GM21515 (cell line): ENCODE measurements at regions not wholly inside any gene's neighbourhood (a gene's known extent, or its start where the extent isn't known, plus 50 kb on each side); places are given as distances from the start of the nearest gene placed in this dataset.

Experiments
- ATAC-seq: cut with Tn5 transposase; IDR thresholded peaks from one replicate; pipeline ENCODE4 v1.9.1; 2021; ENCODE audit not compliant: unreplicated experiment

GRCh38 chr9:13719446-13719845 is 440.0 kb upstream of the MPDZ start:
- ATAC-seq = no peak

GRCh38 chr9:13718539-13718938 is 439.0 kb upstream of the MPDZ start:
- ATAC-seq = no peak

DNA sequence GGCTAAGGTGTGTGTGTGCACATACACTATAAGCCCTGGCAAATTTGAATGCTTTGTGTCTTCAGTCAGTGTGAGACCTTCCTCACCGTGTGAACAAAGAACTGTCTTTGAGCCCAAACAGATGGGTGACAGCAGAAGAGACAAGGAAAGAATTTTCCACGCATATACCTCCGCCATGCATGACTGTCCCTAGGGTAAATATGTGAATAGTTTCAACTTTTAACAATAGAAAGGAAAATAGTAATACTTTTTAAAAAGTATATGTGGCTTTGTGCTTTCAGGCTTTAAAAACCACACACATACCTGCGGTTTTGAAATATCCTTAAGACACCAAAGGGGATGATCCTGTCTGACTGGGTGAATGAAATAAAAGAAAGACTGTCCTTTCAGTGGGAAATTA is 438.6 kb upstream of the MPDZ start:
- no peak for ATAC-seq

- no peak for ATAC-seq
Measured at GRCh38 chr9:13717322-13718054, 438.0 kb upstream of the MPDZ start.

GRCh38 chr9:13716601-13717321 is 437.3 kb upstream of the MPDZ start:
- ATAC-seq = no peak

DNA sequence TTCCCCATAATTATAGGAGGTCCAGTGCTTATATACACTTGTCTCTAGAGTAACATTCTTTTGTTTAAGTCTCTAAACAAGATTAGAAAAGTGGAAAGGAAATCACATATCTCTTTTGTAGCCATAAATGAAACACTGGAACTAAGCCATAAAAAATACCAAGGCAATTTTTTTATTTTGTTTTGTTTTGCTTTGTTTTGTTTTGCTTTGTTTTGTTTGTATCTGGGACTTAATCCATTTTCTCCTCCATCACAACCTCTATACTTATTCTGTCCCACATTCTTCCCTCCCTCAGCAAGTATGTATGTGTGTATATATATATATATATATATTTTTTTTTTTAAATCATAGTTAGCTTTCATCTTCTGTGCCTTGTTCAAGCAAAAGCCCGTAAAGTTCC is 436.6 kb upstream of the MPDZ start:
- ATAC-seq = no peak

DNA sequence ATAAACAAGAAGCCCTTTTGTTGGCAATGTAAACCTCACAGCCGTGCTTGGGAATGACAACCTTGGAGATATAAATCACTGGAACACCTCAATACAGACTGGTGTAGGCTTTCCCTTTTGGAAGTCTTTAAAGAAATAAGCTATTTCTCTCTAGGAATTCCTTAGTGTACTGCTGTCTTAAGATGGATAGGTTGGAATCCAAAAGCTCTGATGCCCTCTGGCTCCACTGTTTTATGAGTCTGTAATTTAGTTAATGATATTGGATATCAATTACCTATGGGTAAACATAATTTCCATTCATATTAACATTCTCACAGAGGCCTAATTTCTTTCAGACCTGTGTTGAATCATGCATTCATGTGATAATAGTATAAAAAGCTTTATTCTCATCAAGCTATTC is 435.9 kb upstream of the MPDZ start:
- ATAC-seq = no peak

DNA sequence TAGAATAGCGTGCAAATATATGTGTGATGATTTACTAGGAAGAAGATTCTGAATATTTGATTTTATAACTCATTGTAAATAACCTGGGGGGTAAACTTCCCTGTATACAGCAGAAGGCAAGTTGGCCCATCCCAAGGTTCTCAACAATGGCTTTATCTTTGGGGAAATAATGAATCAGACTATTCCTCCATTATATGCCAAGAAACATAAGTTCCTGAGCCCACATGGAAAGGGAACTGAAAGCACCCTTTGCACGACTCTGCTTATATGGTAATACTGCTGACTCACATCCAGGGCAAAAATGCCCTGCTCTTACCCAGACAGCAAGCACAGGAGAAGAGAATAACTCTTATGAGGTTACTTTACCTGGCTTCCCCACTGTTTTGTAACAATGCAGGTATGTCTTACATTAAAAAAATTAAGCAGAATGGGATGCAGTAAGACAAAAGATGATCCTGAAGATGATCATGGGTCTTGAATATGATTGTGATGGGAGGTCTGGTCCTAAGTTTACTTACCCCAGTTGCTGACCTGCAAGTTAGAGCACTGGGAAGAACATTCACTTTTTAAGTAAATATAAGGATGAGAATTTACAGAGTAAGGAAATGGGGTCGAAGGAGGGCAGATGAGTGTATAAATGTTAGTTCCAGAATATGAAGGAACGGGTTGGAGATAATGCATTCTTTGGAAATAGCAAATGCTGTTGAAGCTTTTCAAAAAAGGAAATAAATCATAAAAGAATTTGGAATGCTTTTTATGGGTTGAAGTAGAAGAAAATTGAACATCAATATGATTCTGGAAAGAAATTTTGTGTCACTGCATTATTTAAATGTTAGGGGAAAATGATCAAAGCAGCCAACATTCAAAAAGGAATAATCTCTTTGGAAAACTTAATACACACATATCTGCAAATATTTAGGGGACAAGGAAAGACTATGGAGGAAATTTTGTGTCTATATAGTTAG is 428.4 kb upstream of the MPDZ start:
- no peak for ATAC-seq

DNA sequence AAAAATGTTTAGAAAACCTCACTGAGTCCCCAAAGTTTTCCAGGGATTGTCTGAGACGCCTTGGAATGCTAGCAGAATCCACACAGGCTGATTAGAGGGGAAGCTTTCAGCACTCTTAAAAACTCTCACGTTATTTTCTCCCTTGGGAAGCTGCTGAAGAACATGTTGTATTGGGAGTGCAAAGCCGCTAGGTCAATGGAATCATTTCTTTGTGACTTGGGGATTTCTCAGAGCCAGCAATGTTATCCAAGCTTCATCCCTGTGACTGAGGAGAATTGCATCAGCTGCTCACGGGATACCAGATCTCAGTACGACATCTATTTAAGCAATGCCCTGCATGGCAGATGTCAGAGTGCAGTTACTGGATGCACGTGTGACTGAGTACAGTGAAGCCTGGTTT is 426.4 kb upstream of the MPDZ start:
- no peak for ATAC-seq

- ATAC-seq = no peak
Measured at GRCh38 chr9:13705373-13705772, 425.9 kb upstream of the MPDZ start.

DNA sequence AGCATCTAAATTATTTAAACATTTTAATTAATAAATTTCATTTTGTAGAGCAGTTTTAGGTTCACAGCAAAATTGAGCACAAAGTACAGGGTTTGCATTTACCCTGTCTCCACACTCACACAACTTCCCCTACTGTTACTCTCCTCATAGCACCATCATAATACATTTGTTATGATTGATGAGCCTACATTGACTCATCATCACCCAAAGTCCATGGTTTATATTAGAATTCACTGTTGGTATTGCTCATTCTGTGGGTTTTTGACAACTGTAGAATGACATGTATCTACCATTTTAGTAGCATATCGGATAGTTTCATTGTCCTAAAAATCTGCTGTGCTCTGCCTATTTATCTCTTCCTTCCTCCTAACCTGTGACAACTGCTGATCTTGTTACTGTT is 411.1 kb upstream of the MPDZ start:
- no peak for ATAC-seq

- no peak for ATAC-seq
Measured at GRCh38 chr9:13689925-13690324, 410.4 kb upstream of the MPDZ start.

- ATAC-seq = no peak
Measured at GRCh38 chr9:13688990-13689600, 409.6 kb upstream of the MPDZ start.

- ATAC-seq = no peak
Measured at GRCh38 chr9:13688223-13688989, 408.9 kb upstream of the MPDZ start.

DNA sequence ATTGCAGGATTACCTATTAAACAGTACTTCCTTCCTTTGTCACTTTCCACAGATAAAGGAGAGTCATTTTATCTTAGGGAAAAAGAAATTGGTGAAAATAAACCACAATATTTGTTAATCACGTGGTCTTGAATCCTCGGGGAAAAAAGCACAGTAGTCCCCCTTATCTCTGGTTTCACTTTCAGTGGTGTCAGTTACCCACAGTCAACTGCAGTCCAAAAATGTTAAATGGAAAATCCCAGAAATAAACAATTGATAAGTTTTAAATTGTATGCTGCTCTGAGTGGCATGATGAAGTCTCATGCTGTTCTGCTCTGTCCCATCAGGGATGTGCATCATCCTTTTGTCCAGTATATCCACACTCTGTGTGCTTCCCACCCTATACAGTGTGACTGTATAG is 405.2 kb upstream of the MPDZ start:
- ATAC-seq = no peak

GRCh38 chr9:13677801-13678200 is 398.3 kb upstream of the MPDZ start:
- ATAC-seq = no peak

GRCh38 chr9:13675638-13676000 is 396.1 kb upstream of the MPDZ start:
- no peak for ATAC-seq

DNA sequence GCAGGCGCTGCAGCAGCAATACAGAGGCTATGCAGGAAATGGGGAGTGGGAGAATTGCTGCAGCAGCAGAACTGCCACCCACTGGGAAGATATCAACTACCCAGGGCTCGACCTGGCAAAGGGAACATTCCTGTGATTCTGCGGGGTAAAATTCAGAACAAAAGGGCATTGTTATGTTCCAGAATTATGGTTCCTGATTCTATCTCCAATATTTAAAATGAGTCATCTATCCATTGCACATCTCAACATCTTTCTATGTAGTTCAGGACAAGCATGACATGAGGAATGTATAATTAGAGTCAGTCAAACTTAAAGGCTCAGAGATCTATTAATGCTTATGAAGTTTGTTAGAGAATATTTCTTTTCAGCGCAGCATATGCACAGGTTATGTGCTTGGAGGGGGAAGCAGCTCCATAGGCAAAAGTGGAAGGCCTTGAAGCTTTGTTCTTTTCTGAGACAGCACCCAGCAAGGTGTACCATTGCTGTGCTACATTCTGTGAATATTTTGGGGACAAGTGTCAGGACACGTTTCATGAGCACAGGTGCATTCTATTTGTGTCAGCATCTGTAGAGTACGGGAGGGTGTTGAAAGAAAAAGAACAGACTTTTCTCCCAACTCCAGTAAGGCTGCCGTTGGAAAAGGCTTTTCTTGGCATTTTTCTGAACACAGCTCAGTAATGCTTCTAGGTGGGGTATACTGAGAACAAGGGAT is 395.6 kb upstream of the MPDZ start:
- ATAC-seq = no peak

GRCh38 chr9:13673348-13673747 is 393.9 kb upstream of the MPDZ start:
- no peak for ATAC-seq
